HEK293T (cell line): ENCODE measurements at regions not wholly inside any gene's neighbourhood (a gene's known extent, or its start where the extent isn't known, plus 50 kb on each side); places are given as distances from the start of the nearest gene placed in this dataset.

Experiments used
- ARNT ChIP-seq: fragments of 450-650 bp; IDR thresholded peaks from 2 replicates; pipeline ENCODE4 v1.6.1; 2017; ENCODE audit warnings: mild to moderate bottlenecking
- ELF4 ChIP-seq: fragments of 450-650 bp; IDR thresholded peaks from 2 replicates; pipeline ENCODE4 v1.6.1; 2017; ENCODE audit warnings: antibody characterized with exemption
- FOXK2 ChIP-seq: fragments of 450-650 bp; IDR thresholded peaks from 2 replicates; pipeline ENCODE4 v1.6.1; 2016; ENCODE audit warnings: mild to moderate bottlenecking
- FOXM1 ChIP-seq: fragments of 450-650 bp; IDR thresholded peaks from 2 replicates; pipeline ENCODE4 v1.6.1; 2017; ENCODE audit warnings: mild to moderate bottlenecking, borderline replicate concordance
- L3MBTL2 ChIP-seq: fragments of 450-650 bp; conservative IDR thresholded peaks from 2 replicates; pipeline ENCODE4 v1.6.1; 2016; ENCODE audit warnings: mild to moderate bottlenecking
- SP1 ChIP-seq: fragments of 450-650 bp; IDR thresholded peaks from 2 replicates; pipeline ENCODE4 v1.6.1; 2017
- ZNF384 ChIP-seq: fragments of 450-650 bp; IDR thresholded peaks from 2 replicates; pipeline ENCODE4 v1.6.1; 2016
- TF ChIP-seq, protein P1 (sequence below): fragments of 450-650 bp; IDR thresholded peaks from 2 replicates; pipeline ENCODE4 v1.6.1; 2016

DNA sequence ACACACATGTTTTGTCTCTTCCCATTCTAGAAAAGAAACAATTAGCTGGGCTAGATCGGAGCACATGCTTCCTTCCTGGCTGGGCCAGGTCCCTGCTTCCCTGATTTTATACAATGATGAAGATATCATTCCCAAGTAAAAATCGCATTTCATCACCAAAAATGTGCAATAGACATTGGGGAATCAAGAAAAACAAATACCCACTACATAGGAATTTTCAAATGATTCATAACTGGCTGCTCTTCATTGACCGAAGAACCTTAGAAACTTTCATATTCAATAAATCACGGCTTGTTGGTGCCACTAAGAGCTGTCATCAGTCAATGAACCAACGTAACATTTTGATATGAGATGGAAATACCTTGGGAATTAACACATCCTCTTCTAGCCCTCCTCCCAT is 373.6 kb upstream of the TRIB2 start:
- no peak for TF ChIP-seq L3MBTL2
- TF ChIP-seq FOXM1 = no peak
- TF ChIP-seq SP1 = no peak
- no peak for TF ChIP-seq FOXK2
- no peak for TF ChIP-seq ELF4
- TF ChIP-seq ZNF384 = no peak
- TF ChIP-seq ARNT = no peak
- TF ChIP-seq, protein P1, sequence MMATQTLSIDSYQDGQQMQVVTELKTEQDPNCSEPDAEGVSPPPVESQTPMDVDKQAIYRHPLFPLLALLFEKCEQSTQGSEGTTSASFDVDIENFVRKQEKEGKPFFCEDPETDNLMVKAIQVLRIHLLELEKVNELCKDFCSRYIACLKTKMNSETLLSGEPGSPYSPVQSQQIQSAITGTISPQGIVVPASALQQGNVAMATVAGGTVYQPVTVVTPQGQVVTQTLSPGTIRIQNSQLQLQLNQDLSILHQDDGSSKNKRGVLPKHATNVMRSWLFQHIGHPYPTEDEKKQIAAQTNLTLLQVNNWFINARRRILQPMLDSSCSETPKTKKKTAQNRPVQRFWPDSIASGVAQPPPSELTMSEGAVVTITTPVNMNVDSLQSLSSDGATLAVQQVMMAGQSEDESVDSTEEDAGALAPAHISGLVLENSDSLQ = no peak
